GM10266 (cell line): ENCODE measurements at regions not wholly inside any gene's neighbourhood (a gene's known extent, or its start where the extent isn't known, plus 50 kb on each side); places are given as distances from the start of the nearest gene placed in this dataset.

Source experiments
- DNase-seq: peaks from one replicate; pipeline ENCODE4 v3.0.0; 2012; ENCODE audit errors: extremely low spot score
- TF ChIP-seq, protein P1 (sequence below): IDR thresholded peaks from 2 replicates; pipeline ENCODE4 v1.5.1; 2012; ENCODE audit warnings: mild to moderate bottlenecking, low read depth; ENCODE audit not compliant: control insufficient read depth, insufficient read depth; ENCODE audit errors: missing control alignments

DNA sequence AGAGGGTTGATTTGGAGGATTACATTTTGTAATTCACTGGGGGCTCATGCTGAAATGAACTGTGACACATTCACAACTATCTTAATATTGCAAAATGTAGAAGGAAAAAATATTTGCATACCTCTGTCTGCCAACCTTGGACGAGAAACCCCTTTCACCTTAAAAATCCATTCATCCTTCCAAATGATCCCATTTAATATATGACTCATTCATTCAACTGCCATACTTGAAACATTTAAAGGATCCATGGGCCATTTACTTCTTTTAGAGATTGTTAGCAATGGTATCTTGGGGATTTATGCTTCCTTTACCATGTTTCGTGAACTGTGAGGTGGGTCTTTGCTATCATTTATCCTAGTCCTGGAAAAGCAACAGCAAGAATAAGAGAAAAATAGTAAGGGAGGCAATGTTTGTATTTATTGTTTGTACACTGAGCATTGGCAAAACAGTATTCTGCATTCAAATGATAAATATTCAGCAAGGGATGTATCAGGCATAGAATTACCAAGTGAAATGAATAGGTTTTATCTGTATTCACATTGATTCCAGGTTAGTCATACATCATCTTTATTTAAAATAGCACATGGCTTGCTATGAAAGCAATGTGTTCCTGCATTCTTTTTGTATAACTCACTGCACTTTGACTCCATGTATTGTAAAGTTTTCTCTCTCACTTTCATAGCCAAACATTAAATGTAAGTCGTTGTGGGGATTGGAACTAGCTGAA lies 378.1 kb downstream of the NSUN3 start:
- no peak for DNase-seq
- TF ChIP-seq, protein P1, sequence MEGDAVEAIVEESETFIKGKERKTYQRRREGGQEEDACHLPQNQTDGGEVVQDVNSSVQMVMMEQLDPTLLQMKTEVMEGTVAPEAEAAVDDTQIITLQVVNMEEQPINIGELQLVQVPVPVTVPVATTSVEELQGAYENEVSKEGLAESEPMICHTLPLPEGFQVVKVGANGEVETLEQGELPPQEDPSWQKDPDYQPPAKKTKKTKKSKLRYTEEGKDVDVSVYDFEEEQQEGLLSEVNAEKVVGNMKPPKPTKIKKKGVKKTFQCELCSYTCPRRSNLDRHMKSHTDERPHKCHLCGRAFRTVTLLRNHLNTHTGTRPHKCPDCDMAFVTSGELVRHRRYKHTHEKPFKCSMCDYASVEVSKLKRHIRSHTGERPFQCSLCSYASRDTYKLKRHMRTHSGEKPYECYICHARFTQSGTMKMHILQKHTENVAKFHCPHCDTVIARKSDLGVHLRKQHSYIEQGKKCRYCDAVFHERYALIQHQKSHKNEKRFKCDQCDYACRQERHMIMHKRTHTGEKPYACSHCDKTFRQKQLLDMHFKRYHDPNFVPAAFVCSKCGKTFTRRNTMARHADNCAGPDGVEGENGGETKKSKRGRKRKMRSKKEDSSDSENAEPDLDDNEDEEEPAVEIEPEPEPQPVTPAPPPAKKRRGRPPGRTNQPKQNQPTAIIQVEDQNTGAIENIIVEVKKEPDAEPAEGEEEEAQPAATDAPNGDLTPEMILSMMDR = no peak

DNA sequence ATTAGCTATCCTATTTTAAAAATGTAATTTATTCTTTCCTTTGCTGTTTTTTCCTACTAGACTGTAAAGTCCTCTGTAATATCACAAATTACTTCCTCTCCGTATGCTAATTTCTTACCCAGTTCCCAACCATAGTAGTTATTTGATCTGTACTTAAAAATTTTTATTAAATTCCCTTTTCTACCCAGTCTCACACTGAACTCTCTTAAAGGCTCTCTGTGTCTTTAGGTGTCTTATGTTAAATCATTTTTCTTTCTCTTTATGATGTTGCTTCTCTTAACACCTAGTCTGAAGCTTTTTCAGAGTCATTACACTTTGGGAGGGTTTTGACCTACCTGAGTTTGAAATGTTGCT lies 378.6 kb downstream of the NSUN3 start:
- TF ChIP-seq, protein P1 = no peak
- no peak for DNase-seq

- TF ChIP-seq, protein P1 = no peak
- DNase-seq = no peak
Observed at GRCh38 chr3:94453864-94454263, 391.0 kb downstream of the NSUN3 start.

- no peak for DNase-seq
- TF ChIP-seq, protein P1 = no peak
Observed at GRCh38 chr3:94459167-94459566, 396.3 kb downstream of the NSUN3 start.

GRCh38 chr3:94460931-94461330 lies 398.1 kb downstream of the NSUN3 start:
- TF ChIP-seq, protein P1 = no peak
- no peak for DNase-seq

- TF ChIP-seq, protein P1 = no peak
- DNase-seq = no peak
Observed at GRCh38 chr3:94462931-94463330, 400.1 kb downstream of the NSUN3 start.

DNA sequence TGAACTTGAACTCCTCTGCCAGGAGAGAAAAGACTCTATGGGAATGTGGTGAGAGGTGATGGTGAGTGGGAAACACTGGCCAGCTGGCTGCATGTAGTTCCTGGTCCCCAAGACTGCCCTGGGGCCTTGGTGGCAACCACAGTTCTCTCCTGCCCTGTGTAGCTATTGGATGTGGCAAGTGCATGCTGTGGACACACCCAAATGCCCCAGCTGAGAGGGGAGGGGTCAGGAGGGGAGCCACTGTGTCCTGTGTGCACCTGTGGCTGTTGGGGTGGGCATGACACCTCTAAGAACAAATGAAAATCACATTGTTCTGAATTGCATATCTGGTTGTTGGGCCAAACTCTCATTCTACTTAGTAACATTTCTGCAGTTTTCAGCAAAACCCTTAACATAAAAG lies 409.6 kb downstream of the NSUN3 start:
- TF ChIP-seq, protein P1 = no peak
- no peak for DNase-seq
